GM23338 (cell line): ENCODE measurements at regions not wholly inside any gene's neighbourhood (a gene's known extent, or its start where the extent isn't known, plus 50 kb on each side); places are given as distances from the start of the nearest gene placed in this dataset.

Source experiments
- ATAC-seq: fragments of 200-7000 bp; cut with Tn5 transposase; 3 replicates; pipeline ENCODE4 v1.9.1; 2020
- DNase-seq: peaks from one replicate; pipeline ENCODE4 v3.0.0-alpha.2; 2015; ENCODE audit warnings: low spot score
- H2AFZ ChIP-seq: fragments of 200-600 bp; sonication (generic); 2 replicates; pipeline ENCODE4 v1.8.0; 2016; ENCODE audit warnings: antibody characterized with exemption, mild to moderate bottlenecking, moderate library complexity
- H3F3A ChIP-seq: fragments of 200-600 bp; sonication (generic); replicated peaks from 2 replicates; pipeline ENCODE4 v1.8.0; 2017; ENCODE audit warnings: antibody characterized with exemption, mixed run types, low read depth
- H3K27ac ChIP-seq: fragments of 200-600 bp; sonication (generic); 2 replicates; pipeline ENCODE4 v1.6.1; 2016; ENCODE audit warnings: low read depth
- H3K27me3 ChIP-seq: fragments of 200-600 bp; sonication (generic); 2 replicates; pipeline ENCODE4 v1.8.0; 2016; ENCODE audit warnings: mild to moderate bottlenecking, mixed run types, moderate library complexity; ENCODE audit not compliant: insufficient read depth
- H3K36me3 ChIP-seq: fragments of 200-600 bp; sonication (generic); 2 replicates; pipeline ENCODE4 v1.8.0; 2016; ENCODE audit warnings: mild to moderate bottlenecking; ENCODE audit not compliant: insufficient read depth
- H3K4me1 ChIP-seq: fragments of 200-600 bp; sonication (generic); 2 replicates; pipeline ENCODE4 v1.8.0; 2016; ENCODE audit warnings: mild to moderate bottlenecking, moderate library complexity; ENCODE audit not compliant: insufficient read depth
- H3K4me2 ChIP-seq: fragments of 200-600 bp; sonication (generic); 2 replicates; pipeline ENCODE4 v1.7.1; 2017; ENCODE audit warnings: mixed run types
- H3K4me3 ChIP-seq: fragments of 200-600 bp; sonication (generic); 2 replicates; pipeline ENCODE4 v1.6.1; 2016; ENCODE audit warnings: mixed run types
- H3K79me2 ChIP-seq: fragments of 200-600 bp; sonication (generic); replicated peaks from 2 replicates; pipeline ENCODE4 v1.8.0; 2017; ENCODE audit warnings: mild to moderate bottlenecking; ENCODE audit not compliant: insufficient read depth
- H3K9me2 ChIP-seq: fragments of 200-600 bp; sonication (generic); 2 replicates; pipeline ENCODE4 v1.8.0; 2017; ENCODE audit not compliant: insufficient read depth
- H4K20me1 ChIP-seq: fragments of 200-600 bp; sonication (generic); replicated peaks from 2 replicates; pipeline ENCODE4 v1.8.0; 2017; ENCODE audit warnings: mild to moderate bottlenecking; ENCODE audit not compliant: insufficient read depth
- H3K27ac Mint-ChIP-seq: 2 replicates; pipeline ENCODE4 v1.8.0; 2020; ENCODE audit warnings: inconsistent platforms, mild to moderate bottlenecking, moderate library complexity, mixed read lengths
- H3K27me3 Mint-ChIP-seq: 3 replicates; pipeline ENCODE4 v1.8.0; 2022; ENCODE audit warnings: low read depth, mild to moderate bottlenecking, moderate library complexity, mixed read lengths, inconsistent platforms; ENCODE audit not compliant: insufficient read depth, poor library complexity
- H3K36me3 Mint-ChIP-seq: 3 replicates; pipeline ENCODE4 v1.8.0; 2021; ENCODE audit warnings: low read depth, mild to moderate bottlenecking, inconsistent platforms, moderate library complexity, mixed read lengths
- H3K4me1 Mint-ChIP-seq: 3 replicates; pipeline ENCODE4 v1.8.0; 2020; ENCODE audit warnings: mild to moderate bottlenecking, inconsistent platforms, mixed read lengths
- H3K4me3 Mint-ChIP-seq: 3 replicates; pipeline ENCODE4 v1.8.0; 2021; ENCODE audit warnings: moderate library complexity, mild to moderate bottlenecking, inconsistent platforms, mixed read lengths
- H3K9me3 Mint-ChIP-seq: 3 replicates; pipeline ENCODE4 v1.8.0; 2020; ENCODE audit warnings: moderate library complexity, mild to moderate bottlenecking, inconsistent platforms, mixed read lengths
- CREB1 ChIP-seq: fragments of 250-450 bp; sonication (Bioruptor Pico); IDR thresholded peaks from 2 replicates; pipeline ENCODE4 v1.5.0; 2020; ENCODE audit warnings: low read depth, mild to moderate bottlenecking, moderate library complexity
- ETS1 ChIP-seq: IDR thresholded peaks from 2 replicates; pipeline ENCODE4 v1.6.1; 2016; ENCODE audit warnings: antibody characterized with exemption
- EZH2 ChIP-seq: fragments of 200-600 bp; sonication (generic); IDR thresholded peaks from one replicate; pipeline ENCODE4 v1.8.0; 2017; ENCODE audit warnings: antibody characterized with exemption, mild to moderate bottlenecking, low read depth; ENCODE audit not compliant: unreplicated experiment
- EZH2phosphoT487 ChIP-seq: fragments of 200-600 bp; sonication (generic); IDR thresholded peaks from one replicate; pipeline ENCODE4 v1.8.1; 2018; ENCODE audit warnings: antibody characterized with exemption; ENCODE audit not compliant: unreplicated experiment
- NANOG ChIP-seq: IDR thresholded peaks from 2 replicates; pipeline ENCODE4 v1.6.1; 2016; ENCODE audit warnings: antibody characterized with exemption, borderline replicate concordance
- POLR2AphosphoS5 ChIP-seq: IDR thresholded peaks from 2 replicates; pipeline ENCODE4 v1.6.1; 2016; ENCODE audit warnings: antibody characterized with exemption, low read depth
- STAT1 ChIP-seq: IDR thresholded peaks from one replicate; pipeline ENCODE4 v1.6.1; 2016; ENCODE audit warnings: antibody characterized with exemption; ENCODE audit not compliant: unreplicated experiment
- ZNF114 ChIP-seq: fragments of 250-450 bp; sonication (Bioruptor Pico); IDR thresholded peaks from 2 replicates; pipeline ENCODE4 v1.5.0; 2020; ENCODE audit warnings: mild to moderate bottlenecking, moderate library complexity
- ZNF331 ChIP-seq: fragments of 250-450 bp; sonication (Bioruptor Pico); IDR thresholded peaks from 2 replicates; pipeline ENCODE4 v1.5.0; 2020; ENCODE audit warnings: low read depth, mild to moderate bottlenecking, moderate library complexity
- ZNF462 ChIP-seq: fragments of 250-450 bp; sonication (Bioruptor Pico); IDR thresholded peaks from 2 replicates; pipeline ENCODE4 v1.5.0; 2020; ENCODE audit warnings: mild to moderate bottlenecking, moderate library complexity

- TF ChIP-seq POLR2AphosphoS5 (no peak), CREB1 (CRISPR knock-in tag) (no peak), EZH2 (no peak), ZNF114 (no peak)
These were observed 1160.2 kb downstream of the EPHA7 start (continued) for GRCh38 chr6:92259171-92259570.

DNA sequence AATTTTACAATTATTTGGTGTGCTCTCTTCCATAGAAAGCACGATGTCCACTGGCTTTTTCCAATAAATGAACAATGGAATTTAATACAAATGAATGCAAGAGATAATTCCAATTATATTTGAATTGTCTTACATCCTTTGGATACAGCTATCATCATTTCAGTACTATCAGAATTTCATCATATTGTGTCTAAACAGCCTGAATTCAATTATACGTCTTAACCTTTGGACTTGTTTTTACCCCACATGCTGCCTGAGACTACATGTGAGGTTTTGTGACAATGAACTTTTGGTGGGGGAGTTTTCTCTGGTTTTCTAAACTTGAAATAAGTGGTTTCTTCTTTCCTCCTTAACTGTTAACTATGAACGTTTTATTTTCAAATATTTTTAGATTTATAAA lies 1176.0 kb downstream of the EPHA7 start:
- H3K36me3 Mint-ChIP-seq = no peaks in the 10 kb centered on the region
- H3K27ac Mint-ChIP-seq = no peak overlapping the region
- DNase-seq = no peak
- Histone ChIP-seq H2AFZ (no peak overlapping the region), H3K4me1 (no peaks in the 10 kb centered on the region), H3K79me2 (no peaks in the 10 kb centered on the region), H3K9me2 (no peaks in the 10 kb centered on the region), H4K20me1 (no peaks in the 10 kb centered on the region), H3K4me2 (no peak overlapping the region), H3K27me3 (no peaks in the 10 kb centered on the region), H3K36me3 (no peaks in the 10 kb centered on the region), H3K4me3 (no peak overlapping the region), H3F3A (no peaks in the 10 kb centered on the region), H3K27ac (no peak overlapping the region)
- H3K4me3 Mint-ChIP-seq = no peak overlapping the region
- H3K27me3 Mint-ChIP-seq = no peaks in the 10 kb centered on the region
- H3K9me3 Mint-ChIP-seq = no peaks in the 10 kb centered on the region
- no peak for TF ChIP-seq ETS1
- no peak for ATAC-seq
- no peaks in the 10 kb centered on the region for H3K4me1 Mint-ChIP-seq

- H3K27ac Mint-ChIP-seq = no peak overlapping the region; the same call in 1 of the 2 replicates
- H3K9me2 ChIP-seq = no peaks in the 10 kb centered on the region
- H3K9me3 Mint-ChIP-seq = no peaks in the 10 kb centered on the region
- H3K4me3 Mint-ChIP-seq = no peak overlapping the region
- H3K4me2 ChIP-seq = no peak overlapping the region
- H3K27me3 Mint-ChIP-seq = no peaks in the 10 kb centered on the region
- H2AFZ ChIP-seq = no peak overlapping the region
- H3K4me3 ChIP-seq = no peak overlapping the region
- H3K79me2 ChIP-seq = no peaks in the 10 kb centered on the region
- no peak for ATAC-seq
- H3K36me3 Mint-ChIP-seq = no peaks in the 10 kb centered on the region
- H3K36me3 ChIP-seq = no peaks in the 10 kb centered on the region
- H3K4me1 Mint-ChIP-seq = no peaks in the 10 kb centered on the region
- no peaks in the 10 kb centered on the region for H3F3A ChIP-seq
- H3K27ac ChIP-seq = no peak overlapping the region
- no peaks in the 10 kb centered on the region for H3K4me1 ChIP-seq
- no peak for DNase-seq
- no peaks in the 10 kb centered on the region for H3K27me3 ChIP-seq
- TF ChIP-seq CREB1 (CRISPR knock-in tag) (no peak), ETS1 (no peak), ZNF462 (no peak), NANOG (no peak), STAT1 (no peak), EZH2 (no peak), ZNF331 (CRISPR knock-in tag) (no peak), EZH2phosphoT487 (no peak), ZNF114 (no peak)
- H4K20me1 ChIP-seq = no peaks in the 10 kb centered on the region
These were observed 1188.1 kb downstream of the EPHA7 start for GRCh38 chr6:92231171-92231701.
